Stomach smooth muscle (tissue), 2 donors: ENCODE measurements at regions not wholly inside any gene's neighbourhood (a gene's known extent, or its start where the extent isn't known, plus 50 kb on each side); places are given as distances from the start of the nearest gene placed in this dataset.

Source experiments
- H3K27ac ChIP-seq: one replicate; pipeline ENCODE4 v1.7.0; 2013; ENCODE audit warnings: mild to moderate bottlenecking, low read length, inconsistent platforms
- H3K27me3 ChIP-seq, 2 donors: one replicate each; pipeline ENCODE4 v1.7.0; 2013; ENCODE audit warnings: low read length in 2 of 2; ENCODE audit not compliant: insufficient read depth in 2 of 2, control insufficient read depth in 1 of 2
- H3K36me3 ChIP-seq, 2 donors: one replicate each; pipeline ENCODE4 v1.7.0; 2013; ENCODE audit warnings: low read length in 2 of 2; ENCODE audit not compliant: control insufficient read depth in 2 of 2, insufficient read depth in 2 of 2
- H3K4me1 ChIP-seq: one replicate; pipeline ENCODE4 v1.7.0; 2013; ENCODE audit warnings: low read length; ENCODE audit not compliant: control insufficient read depth, insufficient read depth
- H3K4me3 ChIP-seq, 2 donors: one replicate each; pipeline ENCODE4 v1.7.0; 2013; ENCODE audit warnings: low read length in 2 of 2
- H3K9ac ChIP-seq, 2 donors: one replicate each; pipeline ENCODE4 v1.7.0; 2013; ENCODE audit warnings: low read length in 2 of 2, mild to moderate bottlenecking in 1 of 2
- H3K9me3 ChIP-seq, 2 donors: one replicate each; pipeline ENCODE4 v1.7.0; 2013; ENCODE audit warnings: low read length in 2 of 2; ENCODE audit not compliant: control insufficient read depth in 2 of 2
- donor health status: healthy.
- donor health status: Pancreatic carcinoma.

- no peaks in the 10 kb centered on the region for H3K27me3 ChIP-seq
- no peaks in the 10 kb centered on the region for H3K9me3 ChIP-seq
- H3K36me3 ChIP-seq, result no peaks in the 10 kb centered on the region
- H3K27ac ChIP-seq, result no peak overlapping the region
- no peak overlapping the region for H3K9ac ChIP-seq
- H3K4me1 ChIP-seq, result no peaks in the 10 kb centered on the region
- H3K4me3 ChIP-seq, result no peak overlapping the region
Observed at GRCh38 chr4:31391976-31392375, 671.8 kb downstream of the PCDH7 start.

- H3K27me3 ChIP-seq, result no peaks in the 10 kb centered on the region
- no peaks in the 10 kb centered on the region for H3K9me3 ChIP-seq
- no peak overlapping the region for H3K27ac ChIP-seq
- no peak overlapping the region for H3K9ac ChIP-seq
- no peaks in the 10 kb centered on the region for H3K36me3 ChIP-seq
- no peak overlapping the region for H3K4me3 ChIP-seq
- H3K4me1 ChIP-seq, result no peaks in the 10 kb centered on the region
Observed at GRCh38 chr4:31392923-31393322, 672.8 kb downstream of the PCDH7 start.

DNA sequence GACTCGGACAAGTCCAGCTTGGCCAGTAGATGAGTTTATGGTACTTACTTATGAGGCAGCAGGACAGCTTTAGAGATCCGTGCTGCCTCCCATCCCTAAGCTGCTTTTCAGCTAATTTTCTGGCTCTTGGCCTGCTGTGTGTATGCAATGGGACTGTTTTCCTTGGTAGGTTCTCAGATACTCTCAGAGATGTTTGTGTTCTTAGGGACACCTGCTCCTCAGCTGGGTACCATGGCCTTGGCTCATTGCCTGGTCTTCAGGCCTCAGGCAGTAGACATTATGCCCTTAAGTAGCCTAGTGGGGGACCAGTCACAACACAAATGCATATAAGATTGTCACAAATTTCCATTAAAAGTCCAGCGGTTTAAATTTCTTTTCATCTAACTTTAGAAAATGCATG lies 688.0 kb downstream of the PCDH7 start:
- Histone ChIP-seq H3K9ac (no peak overlapping the region), H3K4me3 (no peak overlapping the region), H3K36me3 (no peaks in the 10 kb centered on the region), H3K27me3 (no peaks in the 10 kb centered on the region), H3K4me1 (no peaks in the 10 kb centered on the region), H3K9me3 (no peaks in the 10 kb centered on the region), H3K27ac (no peak overlapping the region)

DNA sequence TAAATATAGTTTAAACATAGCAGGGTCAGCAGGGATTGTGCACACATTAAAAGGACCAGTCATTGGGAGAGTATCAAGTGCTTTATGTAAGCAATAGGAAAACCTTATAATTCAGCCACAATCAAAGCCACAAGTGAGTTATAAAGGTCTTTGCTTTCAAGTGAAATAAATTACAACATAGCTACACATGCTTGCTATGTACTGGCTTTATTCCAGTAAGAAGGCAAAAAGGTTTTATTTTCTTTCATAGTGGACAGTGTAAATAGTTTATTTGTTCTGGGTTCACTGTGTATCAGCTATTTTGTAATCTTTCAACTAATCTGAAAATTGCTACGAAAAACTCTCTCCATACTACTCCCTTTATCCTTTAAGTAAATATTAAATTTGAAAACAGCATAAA lies 691.4 kb downstream of the PCDH7 start:
- H3K9me3 ChIP-seq, result no peaks in the 10 kb centered on the region
- H3K4me3 ChIP-seq, result no peak overlapping the region
- no peaks in the 10 kb centered on the region for H3K27me3 ChIP-seq
- no peak overlapping the region for H3K27ac ChIP-seq
- no peak overlapping the region for H3K9ac ChIP-seq
- H3K36me3 ChIP-seq, result no peaks in the 10 kb centered on the region
- H3K4me1 ChIP-seq, result no peaks in the 10 kb centered on the region

DNA sequence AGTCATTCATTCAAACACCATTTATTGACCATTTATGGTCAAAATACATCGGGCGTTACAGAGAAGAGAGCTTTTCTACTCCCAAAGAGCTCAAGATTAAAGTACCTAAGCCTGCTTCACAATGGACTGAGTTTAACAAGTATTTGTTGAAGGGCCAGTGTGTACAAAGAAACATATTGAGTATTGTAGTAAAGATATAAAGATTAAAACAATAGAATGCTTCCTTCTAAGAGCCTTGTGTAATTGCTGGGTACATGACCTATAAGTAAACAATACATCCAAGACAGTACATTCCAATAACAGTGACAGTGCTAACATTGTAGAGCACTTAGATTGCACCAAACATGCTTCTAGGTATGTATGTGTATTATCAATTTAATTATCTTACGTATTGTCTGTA lies 695.5 kb downstream of the PCDH7 start:
- Histone ChIP-seq H3K4me1 (no peaks in the 10 kb centered on the region), H3K27ac (no peak overlapping the region), H3K27me3 (no peaks in the 10 kb centered on the region), H3K36me3 (no peaks in the 10 kb centered on the region), H3K9me3 (no peaks in the 10 kb centered on the region), H3K4me3 (no peak overlapping the region), H3K9ac (no peak overlapping the region)

DNA sequence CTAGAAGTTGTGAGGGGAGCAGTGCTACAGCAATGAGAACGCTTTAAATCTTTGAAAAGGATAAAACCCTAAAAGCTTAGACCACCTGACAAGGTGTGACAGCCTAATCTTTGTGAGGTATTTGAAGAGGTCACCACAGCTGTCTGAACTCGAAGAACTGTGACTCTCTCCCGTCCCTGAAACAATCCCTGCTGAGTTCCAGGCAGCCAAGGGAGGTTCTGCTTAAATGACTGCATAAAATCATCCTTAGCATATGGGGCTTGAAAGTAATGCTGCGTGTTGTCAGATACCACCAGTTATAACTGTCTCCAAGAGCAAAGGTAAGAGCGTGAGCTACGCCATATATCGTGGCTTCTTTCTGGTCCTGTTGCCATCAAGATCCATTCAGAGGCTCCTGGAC lies 696.3 kb downstream of the PCDH7 start:
- Histone ChIP-seq H3K4me1 (no peaks in the 10 kb centered on the region), H3K9me3 (no peaks in the 10 kb centered on the region), H3K36me3 (no peaks in the 10 kb centered on the region), H3K27me3 (no peaks in the 10 kb centered on the region), H3K27ac (no peak overlapping the region), H3K9ac (no peak overlapping the region), H3K4me3 (no peak overlapping the region)

- Histone ChIP-seq H3K27ac (no peak overlapping the region), H3K9me3 (no peaks in the 10 kb centered on the region), H3K4me3 (no peak overlapping the region), H3K27me3 (no peaks in the 10 kb centered on the region), H3K4me1 (no peaks in the 10 kb centered on the region), H3K9ac (no peak overlapping the region), H3K36me3 (no peaks in the 10 kb centered on the region)
Observed at GRCh38 chr4:31417040-31417439, 696.9 kb downstream of the PCDH7 start.

GRCh38 chr4:31422006-31422405 lies 701.8 kb downstream of the PCDH7 start:
- no peak overlapping the region for H3K9ac ChIP-seq
- no peaks in the 10 kb centered on the region for H3K4me1 ChIP-seq

GRCh38 chr4:31427691-31428090 lies 707.5 kb downstream of the PCDH7 start:
- no peaks in the 10 kb centered on the region for H3K9me3 ChIP-seq
- H3K36me3 ChIP-seq, result no peaks in the 10 kb centered on the region
- H3K4me3 ChIP-seq, result no peak overlapping the region
- no peak overlapping the region for H3K27ac ChIP-seq
- H3K27me3 ChIP-seq, result no peaks in the 10 kb centered on the region
- H3K4me1 ChIP-seq, result no peaks in the 10 kb centered on the region
- no peak overlapping the region for H3K9ac ChIP-seq

More at GRCh38 chr4:31422006-31422405, 701.8 kb downstream of the PCDH7 start:
- Histone ChIP-seq H3K4me3 (no peak overlapping the region), H3K36me3 (no peaks in the 10 kb centered on the region), H3K27ac (no peak overlapping the region), H3K27me3 (no peaks in the 10 kb centered on the region), H3K9me3 (no peaks in the 10 kb centered on the region)

GRCh38 chr4:31442236-31442635 lies 722.1 kb downstream of the PCDH7 start:
- no peak overlapping the region for H3K9ac ChIP-seq
- H3K27ac ChIP-seq, result no peak overlapping the region
- H3K4me3 ChIP-seq, result no peak overlapping the region
- H3K36me3 ChIP-seq, result no peaks in the 10 kb centered on the region
- H3K27me3 ChIP-seq, result no peaks in the 10 kb centered on the region
- H3K9me3 ChIP-seq, result no peaks in the 10 kb centered on the region
- no peaks in the 10 kb centered on the region for H3K4me1 ChIP-seq

DNA sequence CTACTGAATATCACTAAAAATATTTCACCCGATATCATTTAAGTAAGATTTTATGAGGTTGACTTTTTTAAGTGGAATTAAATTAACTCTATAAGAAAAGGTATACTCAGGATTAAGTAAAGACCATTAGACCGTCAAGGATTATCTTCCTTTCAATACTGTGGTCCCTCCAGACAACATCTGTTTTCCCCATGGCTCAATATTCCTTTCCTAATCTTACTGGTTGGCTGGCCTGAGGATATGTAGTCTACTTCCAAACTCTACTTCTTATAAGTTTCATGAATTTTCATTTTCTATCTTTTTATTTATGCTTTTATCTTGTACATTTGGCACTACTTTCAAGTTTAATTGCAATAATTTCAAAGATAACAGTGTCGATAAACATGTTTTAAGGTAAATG lies 725.4 kb downstream of the PCDH7 start:
- Histone ChIP-seq H3K9me3 (no peaks in the 10 kb centered on the region), H3K27ac (no peak overlapping the region), H3K9ac (no peak overlapping the region), H3K4me1 (no peaks in the 10 kb centered on the region), H3K27me3 (no peaks in the 10 kb centered on the region), H3K4me3 (no peak overlapping the region), H3K36me3 (no peaks in the 10 kb centered on the region)

GRCh38 chr4:31455612-31456011 lies 735.4 kb downstream of the PCDH7 start:
- Histone ChIP-seq H3K36me3 (no peaks in the 10 kb centered on the region), H3K4me3 (no peak overlapping the region), H3K27me3 (no peaks in the 10 kb centered on the region), H3K4me1 (no peaks in the 10 kb centered on the region), H3K9me3 (no peaks in the 10 kb centered on the region), H3K27ac (no peak overlapping the region), H3K9ac (no peak overlapping the region)
